GM12891 (cell line): ENCODE measurements at regions not wholly inside any gene's neighbourhood (a gene's known extent, or its start where the extent isn't known, plus 50 kb on each side); places are given as distances from the start of the nearest gene placed in this dataset.

ENCODE experiments used
- PAX5 ChIP-seq: IDR thresholded peaks from 2 replicates; pipeline ENCODE4 v1.6.1; 2011; ENCODE audit warnings: low read length, moderate library complexity, mild to moderate bottlenecking; ENCODE audit not compliant: insufficient read depth, severe bottlenecking
- POLR2A ChIP-seq: IDR thresholded peaks from 2 replicates; pipeline ENCODE4 v1.6.1; 2011; ENCODE audit warnings: low read depth, low read length, control low read depth
- POLR2AphosphoS5 ChIP-seq: IDR thresholded peaks from 2 replicates; pipeline ENCODE4 v1.6.1; 2011; ENCODE audit warnings: low read depth, low read length, control low read depth
- POU2F2 ChIP-seq: IDR thresholded peaks from 2 replicates; pipeline ENCODE4 v1.6.1; 2011; ENCODE audit warnings: low read depth, mild to moderate bottlenecking, control low read depth, low read length, moderate library complexity
- SPI1 ChIP-seq: IDR thresholded peaks from 2 replicates; pipeline ENCODE4 v1.6.1; 2011; ENCODE audit warnings: low read depth, low read length, control low read depth
- TAF1 ChIP-seq: IDR thresholded peaks from 2 replicates; pipeline ENCODE4 v1.6.1; 2011; ENCODE audit warnings: low read depth, low read length, control low read depth

DNA sequence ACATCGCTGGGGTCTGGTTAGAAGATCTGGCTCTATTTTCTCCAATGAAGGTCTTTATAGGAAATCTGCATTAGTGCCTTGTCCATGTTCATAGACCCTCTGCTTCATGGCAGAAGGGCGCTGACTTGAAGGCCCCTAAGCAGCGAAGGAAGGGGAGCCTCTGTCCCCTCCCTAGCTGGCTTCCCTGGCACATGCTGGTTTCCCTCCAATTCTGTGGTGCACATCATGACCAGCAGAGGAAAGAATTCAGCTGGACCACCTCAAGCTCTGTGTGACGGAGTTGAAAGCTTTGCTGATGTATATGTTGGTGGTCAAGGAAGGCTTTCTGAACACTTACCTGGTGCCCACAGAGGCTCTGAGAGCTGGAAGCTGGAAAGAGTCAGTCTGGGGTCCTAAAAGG is 129.7 kb upstream of the MYLIP start:
- no peak for TF ChIP-seq POLR2A
- no peak for TF ChIP-seq SPI1
- TF ChIP-seq TAF1, result no peak
- no peak for TF ChIP-seq POLR2AphosphoS5
- TF ChIP-seq POU2F2, result no peak
- no peak for TF ChIP-seq PAX5
